Lung (tissue), 11 donors: ENCODE measurements at regions not wholly inside any gene's neighbourhood (a gene's known extent, or its start where the extent isn't known, plus 50 kb on each side); places are given as distances from the start of the nearest gene placed in this dataset.

Source experiments
- ATAC-seq: fragments of 200-7000 bp; cut with Tn5 transposase; one replicate; pipeline ENCODE4 v1.9.1; 2020; ENCODE audit warnings: moderate number of reproducible peaks; ENCODE audit not compliant: insufficient read depth, low FRiP score
- DNase-seq, 3 donors: peaks; one replicate each; pipeline ENCODE4 v3.0.0-alpha.2; 2013 to 2017
- H3K27ac ChIP-seq, 2 donors: one replicate each; pipeline ENCODE4 v1.5.1; 2013; ENCODE audit warnings: mild to moderate bottlenecking in 2 of 2, moderate library complexity in 2 of 2, control low read depth in 1 of 2, inconsistent platforms in 1 of 2, low read depth in 1 of 2, low read length in 1 of 2
- H3K27me3 ChIP-seq, 3 donors: one replicate each; pipeline ENCODE4 v1.5.1; 2013; ENCODE audit warnings: low read length in 2 of 3; ENCODE audit not compliant: control insufficient read depth in 3 of 3, insufficient read depth in 3 of 3
- H3K36me3 ChIP-seq, 4 donors: one replicate each; pipeline ENCODE4 v1.5.1; 2013; ENCODE audit warnings: low read length in 4 of 4, mild to moderate bottlenecking in 1 of 4, moderate library complexity in 1 of 4; ENCODE audit not compliant: control insufficient read depth in 4 of 4, insufficient read depth in 4 of 4
- H3K4me1 ChIP-seq, 5 donors: one replicate each; pipeline ENCODE4 v1.5.1; 2013; ENCODE audit warnings: low read length in 5 of 5, mild to moderate bottlenecking in 2 of 5, moderate library complexity in 1 of 5; ENCODE audit not compliant: control insufficient read depth in 5 of 5, insufficient read depth in 5 of 5
- H3K4me3 ChIP-seq: one replicate; pipeline ENCODE4 v1.5.1; 2013; ENCODE audit warnings: mild to moderate bottlenecking, control low read depth, moderate library complexity
- H3K9ac ChIP-seq, 2 donors: one replicate each; pipeline ENCODE4 v1.5.1; 2013; ENCODE audit warnings: low read length in 2 of 2, control low read depth in 1 of 2; ENCODE audit not compliant: insufficient read depth in 1 of 2
- H3K9me3 ChIP-seq, 4 donors: one replicate each; pipeline ENCODE4 v1.5.1; 2013; ENCODE audit warnings: low read length in 3 of 4, mild to moderate bottlenecking in 1 of 4, moderate library complexity in 1 of 4; ENCODE audit not compliant: control insufficient read depth in 4 of 4, insufficient read depth in 3 of 4
- CTCF ChIP-seq: IDR thresholded peaks from 2 replicates; pipeline ENCODE4 v1.5.1; 2012; ENCODE audit warnings: mild to moderate bottlenecking; ENCODE audit errors: control extremely low read depth, extremely low read depth
- WGBS, 2 donors: extraction: QIAGEN DNeasy Blood & Tissue Kit; methylation state at CpG; one replicate each; pipeline ENCODE4 v1.1.7; 2013; 5-methylcytosine and 5-hydroxymethylcytosine counted together
- donor health status: control.
- donor health status: control.
- donor health status: Bipolar disorder and iron deficiency.
- donor health status: healthy.
- donor health status: DM: yes; HTN: yes; CAD: no.

- Histone ChIP-seq H3K27ac (no peak overlapping the region), H3K36me3 (no peaks in the 10 kb centered on the region), H3K4me1 (peaks cover 0 to 7% (median 3%) of the 10 kb centered on the region in 5 donors), H3K9ac (no peak overlapping the region), H3K9me3 (peaks cover 0 to 4% (median 0%) of the 10 kb centered on the region in 4 donors), H3K4me3 (no peak overlapping the region), H3K27me3 (peaks cover 0 to 2% (median 0%) of the 10 kb centered on the region in 3 donors)
- WGBS, 2 donors: 83 to 92% methylated on average over 5 of the region's 5 CpGs
- no peak for ATAC-seq
- TF ChIP-seq CTCF: no peak
- no peak for DNase-seq
Observed at GRCh38 chr12:11951209-11951608, 119.5 kb upstream of the BCL2L14 start.

GRCh38 chr12:11953523-11953922, 117.2 kb upstream of the BCL2L14 start:
- peaks cover 0 to 2% (median 0%) of the 10 kb centered on the region in 4 donors for H3K9me3 ChIP-seq
- no peak for DNase-seq
- peaks cover 0 to 7% (median 3%) of the 10 kb centered on the region in 5 donors for H3K4me1 ChIP-seq
- H3K9ac ChIP-seq: no peak overlapping the region
- no peak for ATAC-seq
- 67 to 76% methylated on average over 7 of the region's 7 CpGs for WGBS, 2 donors
- no peak for TF ChIP-seq CTCF
- no peaks in the 10 kb centered on the region for H3K36me3 ChIP-seq
- H3K27me3 ChIP-seq: peaks cover 0 to 2% (median 0%) of the 10 kb centered on the region in 3 donors
- no peak overlapping the region for H3K4me3 ChIP-seq
- H3K27ac ChIP-seq: no peak overlapping the region

GRCh38 chr12:11954181-11954580, 116.6 kb upstream of the BCL2L14 start:
- no peak for ATAC-seq
- H3K9ac ChIP-seq: no peak overlapping the region
- WGBS, 2 donors: 49 to 54% methylated on average over 2 of the region's 2 CpGs
- H3K36me3 ChIP-seq: no peaks in the 10 kb centered on the region
- no peak for TF ChIP-seq CTCF
- H3K4me3 ChIP-seq: no peak overlapping the region
- H3K27me3 ChIP-seq: peaks cover 0 to 2% (median 0%) of the 10 kb centered on the region in 3 donors
- H3K27ac ChIP-seq: no peak overlapping the region
- DNase-seq: no peak
- H3K4me1 ChIP-seq: peaks cover 0 to 7% (median 3%) of the 10 kb centered on the region in 5 donors
- peaks cover 0 to 2% (median 0%) of the 10 kb centered on the region in 4 donors for H3K9me3 ChIP-seq
